NCI-H82 (cell line): ENCODE measurements at regions not wholly inside any gene's neighbourhood (a gene's known extent, or its start where the extent isn't known, plus 50 kb on each side); places are given as distances from the start of the nearest gene placed in this dataset.

Experiments used
- DNase-seq: peaks from one replicate; lab custom pipeline; 2025; lab: John Stamatoyannopoulos, UW

- no peak for DNase-seq
Observed at GRCh38 chr6:76418560-76419223, 346.2 kb upstream of the IMPG1 start.

- DNase-seq = no peak
Observed at GRCh38 chr6:76416821-76417605, 344.6 kb upstream of the IMPG1 start.

- no peak for DNase-seq
Observed at GRCh38 chr6:76403064-76403463, 330.6 kb upstream of the IMPG1 start.

GRCh38 chr6:76397966-76398365 lies 325.5 kb upstream of the IMPG1 start:
- DNase-seq = no peak

- DNase-seq = no peak
Observed at GRCh38 chr6:76382201-76382600, 309.7 kb upstream of the IMPG1 start.

- no peak for DNase-seq
Observed at GRCh38 chr6:76381612-76382011, 309.1 kb upstream of the IMPG1 start.

- peak; percentile 59 for DNase-seq
Observed at GRCh38 chr6:76351275-76351674, 278.8 kb upstream of the IMPG1 start.

GRCh38 chr6:76347539-76347938 lies 275.1 kb upstream of the IMPG1 start:
- no peak for DNase-seq

GRCh38 chr6:76342611-76343160 lies 270.2 kb upstream of the IMPG1 start:
- no peak for DNase-seq

- DNase-seq = no peak
Observed at GRCh38 chr6:76330031-76330430, 257.6 kb upstream of the IMPG1 start.

- DNase-seq = no peak
Observed at GRCh38 chr6:76326871-76327270, 254.4 kb upstream of the IMPG1 start.
